Adrenal gland (tissue), 5 donors: ENCODE measurements at regions not wholly inside any gene's neighbourhood (a gene's known extent, or its start where the extent isn't known, plus 50 kb on each side); places are given as distances from the start of the nearest gene placed in this dataset.

Source experiments
- CTCF ChIP-seq, 6 experiments: fragments of 450-650 bp in 4 of 6; fragments of 200-600 bp in 2 of 6; sonication (generic) in 1 of 6; IDR thresholded peaks; 1 replicate in 5 of 6; 2 replicates in 1 of 6; pipeline versions ENCODE4 v1.5.1 to v1.8.0; 2016 to 2021; ENCODE audit warnings: antibody characterized with exemption in 6 of 6, mild to moderate bottlenecking in 2 of 6, moderate library complexity in 1 of 6
- POLR2A ChIP-seq, 2 donors: fragments of 450-650 bp; IDR thresholded peaks; one replicate each; pipeline ENCODE4 v1.6.1; 2017; ENCODE audit warnings: antibody characterized with exemption in 2 of 2, mild to moderate bottlenecking in 2 of 2, moderate library complexity in 1 of 2
- donor health status: DM: no; HTN: no; CAD: no.

- TF ChIP-seq POLR2A (IDR thresholded peaks at IDR 0.05) = no peak
- no peak for TF ChIP-seq CTCF (IDR thresholded peaks at IDR 0.05)
Observed at GRCh38 chr15:39331584-39331983, 249.3 kb upstream of the THBS1 start.
